GM19468 (cell line): ENCODE measurements at regions not wholly inside any gene's neighbourhood (a gene's known extent, or its start where the extent isn't known, plus 50 kb on each side); places are given as distances from the start of the nearest gene placed in this dataset.

Source experiments
- ATAC-seq: cut with Tn5 transposase; IDR thresholded peaks from one replicate; pipeline ENCODE4 v1.9.1; 2021; ENCODE audit warnings: mild to moderate bottlenecking, moderate library complexity, moderate number of reproducible peaks; ENCODE audit not compliant: unreplicated experiment; ENCODE audit errors: extremely low read depth

DNA sequence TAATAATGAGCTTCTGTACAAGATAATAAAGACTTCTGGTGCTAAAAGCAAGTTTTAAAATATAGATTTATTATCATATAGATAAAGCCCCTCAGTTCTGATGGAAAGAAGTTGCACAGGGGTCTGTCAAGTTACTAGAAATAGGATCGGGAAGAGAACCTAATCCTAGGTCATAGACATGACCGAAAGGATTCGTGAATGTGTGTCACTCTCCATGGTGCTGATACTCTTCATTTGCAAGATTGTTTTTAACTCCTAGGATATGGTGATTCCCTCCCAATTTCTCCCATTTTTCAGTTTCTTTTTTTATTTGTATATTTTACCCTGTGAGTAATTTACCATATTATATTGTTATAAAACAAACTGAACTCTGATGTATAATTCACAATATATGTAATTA is 58.9 kb upstream of the CTNNA2 start:
- no peak for ATAC-seq

DNA sequence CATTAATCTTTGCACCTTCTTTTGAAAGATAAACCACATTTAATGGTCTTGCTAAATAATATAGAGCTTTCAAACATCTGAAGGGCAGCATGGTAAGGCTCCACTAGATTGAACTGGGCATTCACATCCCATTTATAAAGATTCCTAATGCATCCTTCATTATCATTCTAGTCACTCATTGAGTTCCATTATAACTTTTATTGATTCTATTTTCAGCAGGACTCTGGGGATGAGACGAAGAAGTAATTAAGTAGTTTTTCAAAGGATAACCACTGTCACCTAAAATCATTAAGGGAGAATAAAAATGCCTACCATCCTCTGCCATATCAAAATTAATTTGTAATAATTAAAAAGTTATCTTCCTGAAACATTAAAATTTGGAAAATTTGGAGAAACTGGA is 60.2 kb upstream of the CTNNA2 start:
- ATAC-seq = no peak

DNA sequence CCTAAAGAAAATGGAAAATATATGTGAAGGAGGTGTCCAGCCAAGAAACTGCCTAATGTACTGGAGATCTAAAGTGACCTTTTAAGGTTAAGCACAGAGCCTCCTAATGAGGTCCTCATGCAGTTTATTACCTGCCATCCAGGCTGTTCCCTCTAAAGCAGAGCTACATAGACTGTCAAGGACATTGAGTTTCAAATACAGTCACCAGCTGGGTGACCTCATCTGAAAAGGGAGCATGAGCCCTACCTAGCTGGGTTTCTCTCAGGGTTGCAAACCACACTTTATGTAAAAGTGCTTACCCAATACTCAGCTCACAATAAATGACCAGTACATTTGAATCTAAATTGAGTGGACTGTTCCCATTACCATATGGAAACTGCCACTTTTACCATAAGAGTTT is 65.4 kb upstream of the CTNNA2 start:
- no peak for ATAC-seq

DNA sequence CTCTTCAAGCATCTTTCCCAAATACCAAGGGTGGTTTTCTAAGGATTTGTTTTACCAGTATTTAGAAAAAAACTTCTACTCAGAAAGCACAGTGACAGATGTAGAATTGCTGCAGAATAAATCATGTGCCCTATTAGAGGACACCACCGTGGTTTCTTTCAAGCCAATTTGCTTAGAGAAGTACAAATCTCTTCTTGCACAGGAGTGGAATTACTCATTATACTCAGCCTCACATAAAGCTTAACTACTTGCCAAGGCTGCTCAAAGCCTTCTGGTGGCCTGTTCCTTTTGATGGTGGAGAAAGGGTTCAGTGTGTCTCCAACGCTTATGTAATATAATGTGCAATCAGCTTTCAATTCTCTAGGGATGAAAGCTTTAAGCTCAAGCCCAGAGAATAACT is 66.5 kb upstream of the CTNNA2 start:
- ATAC-seq = no peak

- no peak for ATAC-seq
These were observed 75.2 kb upstream of the CTNNA2 start for GRCh38 chr2:79437433-79438267.

DNA sequence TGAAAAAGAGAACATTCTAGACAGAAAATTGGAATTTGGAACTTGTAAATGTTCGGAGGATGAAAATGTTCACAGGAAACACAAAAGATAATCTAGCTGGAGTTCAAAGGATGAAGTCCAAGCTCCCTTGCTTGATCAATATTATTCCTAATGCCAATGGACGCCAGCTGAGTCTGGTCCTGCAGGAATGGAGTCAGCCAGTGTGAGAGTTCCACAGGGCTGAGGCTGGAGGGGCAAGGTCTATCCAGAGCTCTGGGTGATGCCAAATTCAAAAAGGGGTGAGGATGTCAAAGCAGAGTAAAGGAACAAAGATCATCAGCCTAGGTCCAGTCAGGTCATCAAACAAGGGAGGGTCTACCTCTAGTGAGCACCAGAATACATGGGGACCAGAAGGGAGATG is 78.5 kb upstream of the CTNNA2 start:
- ATAC-seq = no peak

DNA sequence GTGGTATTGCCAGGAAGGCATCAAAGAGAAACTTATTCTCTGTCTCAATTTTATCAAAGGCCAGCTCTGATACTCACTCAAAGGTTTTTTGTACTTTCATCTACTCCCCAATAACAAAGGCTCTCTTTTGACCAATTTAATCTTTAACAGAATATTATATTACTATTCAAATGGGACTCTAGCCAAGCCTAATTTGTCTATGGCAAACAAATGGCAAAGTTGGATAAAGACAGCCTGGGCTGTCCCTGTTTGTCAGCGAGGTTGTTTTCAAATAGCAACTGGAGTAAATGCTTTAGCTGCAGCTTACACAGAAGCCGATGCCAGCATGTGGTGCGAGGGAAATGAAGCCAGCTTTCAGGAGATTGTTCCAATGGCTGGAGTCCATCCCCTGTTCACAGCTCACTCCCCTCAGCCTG is 80.1 kb upstream of the CTNNA2 start:
- no peak for ATAC-seq

GRCh38 chr2:79428745-79429144 is 84.1 kb upstream of the CTNNA2 start:
- ATAC-seq = no peak

DNA sequence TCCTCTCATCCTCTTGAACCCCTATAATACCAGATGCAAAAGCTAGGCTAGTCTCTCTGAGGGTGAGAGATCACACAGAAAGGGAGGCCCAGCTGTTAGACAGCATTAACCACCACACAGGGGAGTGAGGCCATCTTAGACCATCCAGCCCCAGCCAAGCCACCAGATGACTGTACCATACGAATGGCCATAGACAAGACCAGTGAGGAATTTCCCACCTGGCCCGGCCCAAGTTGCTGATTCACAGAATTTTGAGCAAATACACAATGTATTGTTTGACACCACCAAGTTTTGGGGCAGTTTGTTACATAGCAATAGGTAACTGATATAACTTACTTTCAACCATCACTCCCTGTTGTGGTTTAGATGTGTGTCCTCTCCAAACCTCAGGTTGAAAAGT is 98.2 kb upstream of the CTNNA2 start:
- no peak for ATAC-seq

- ATAC-seq = no peak
These were observed 118.4 kb upstream of the CTNNA2 start for GRCh38 chr2:79394485-79394859.

DNA sequence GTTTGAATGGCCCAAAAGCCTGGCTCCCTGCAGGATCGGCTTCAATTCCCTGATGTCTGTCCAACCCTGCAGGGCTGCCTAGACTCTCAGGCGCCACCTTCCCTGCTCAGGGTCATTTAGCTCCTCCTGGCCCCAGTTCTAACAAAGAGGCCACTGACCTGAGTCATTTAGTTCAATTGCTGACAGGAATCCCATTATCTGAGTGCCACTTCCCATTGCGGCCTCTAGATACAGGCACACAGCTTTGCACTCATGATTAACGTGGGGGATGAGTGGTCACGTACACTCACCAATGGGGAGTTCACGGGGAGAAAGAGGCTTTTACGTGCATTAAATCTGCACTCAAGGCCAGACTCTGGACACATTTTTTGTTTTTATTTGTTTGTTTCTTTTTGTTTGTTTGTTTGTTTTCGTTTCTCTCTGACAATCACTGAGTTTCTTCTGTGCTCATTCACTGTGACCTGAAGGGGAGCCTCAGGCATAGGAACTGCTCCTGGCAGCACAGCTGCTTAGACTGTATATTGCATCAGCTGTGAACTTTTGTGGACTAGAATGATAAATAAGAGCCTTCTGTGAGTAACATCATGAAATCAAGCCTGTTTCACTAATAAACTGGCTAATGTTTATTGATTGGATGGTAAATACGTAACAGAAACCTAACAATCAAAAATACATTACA is 118.9 kb upstream of the CTNNA2 start:
- ATAC-seq = no peak

DNA sequence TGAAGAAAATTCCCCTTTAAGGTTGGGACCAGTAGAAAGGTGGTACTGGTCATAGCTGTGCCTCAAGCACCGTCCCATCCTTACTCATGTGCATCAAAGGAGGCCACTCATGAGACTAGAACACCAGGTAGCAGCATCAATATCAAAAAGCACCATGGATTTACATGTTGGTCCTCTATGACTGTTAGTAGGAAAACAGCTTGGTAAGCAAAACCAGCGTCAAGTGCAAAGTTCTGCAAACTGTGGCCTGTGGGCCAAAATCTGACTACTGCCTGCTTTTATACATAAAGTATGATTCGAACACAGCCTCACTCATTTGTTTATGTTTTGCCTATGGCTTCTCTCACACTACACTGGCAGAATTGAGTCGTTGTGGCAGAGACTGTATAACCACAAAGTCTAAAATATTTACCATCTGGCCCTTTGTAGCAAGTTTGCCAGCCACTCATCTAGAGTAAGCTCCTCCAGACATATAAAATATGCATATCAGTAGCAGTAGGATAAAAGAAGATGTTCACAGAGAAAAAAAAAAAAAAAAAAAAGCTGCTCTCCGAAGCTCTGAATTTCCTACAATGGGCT is 119.7 kb upstream of the CTNNA2 start:
- no peak for ATAC-seq

- ATAC-seq = no peak
These were observed 123.4 kb upstream of the CTNNA2 start for GRCh38 chr2:79389481-79389880.

GRCh38 chr2:79388024-79388423 is 124.8 kb upstream of the CTNNA2 start:
- no peak for ATAC-seq

DNA sequence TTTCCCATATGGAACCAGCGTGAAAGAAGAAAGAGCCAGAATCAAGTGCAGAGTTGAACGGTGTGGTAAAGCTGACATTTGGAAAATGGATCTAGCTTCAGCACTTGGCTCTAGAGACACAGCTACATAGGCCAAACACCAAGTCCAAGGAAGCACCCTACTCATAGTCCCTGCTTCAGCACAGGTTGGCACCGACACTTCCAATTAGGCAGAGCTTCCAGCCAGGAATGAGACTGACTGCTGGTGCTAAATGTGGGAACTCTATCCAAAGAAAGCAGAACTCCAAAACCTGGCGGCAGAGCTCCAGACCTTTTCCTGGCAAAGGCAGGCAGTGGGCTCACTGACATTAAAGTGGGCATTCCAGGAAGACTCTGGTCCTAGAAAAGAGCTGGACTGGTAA is 125.4 kb upstream of the CTNNA2 start:
- ATAC-seq = no peak

- ATAC-seq = no peak
These were observed 129.2 kb upstream of the CTNNA2 start for GRCh38 chr2:79383681-79384080.

- ATAC-seq = no peak
These were observed 137.0 kb upstream of the CTNNA2 start for GRCh38 chr2:79375817-79376216.

DNA sequence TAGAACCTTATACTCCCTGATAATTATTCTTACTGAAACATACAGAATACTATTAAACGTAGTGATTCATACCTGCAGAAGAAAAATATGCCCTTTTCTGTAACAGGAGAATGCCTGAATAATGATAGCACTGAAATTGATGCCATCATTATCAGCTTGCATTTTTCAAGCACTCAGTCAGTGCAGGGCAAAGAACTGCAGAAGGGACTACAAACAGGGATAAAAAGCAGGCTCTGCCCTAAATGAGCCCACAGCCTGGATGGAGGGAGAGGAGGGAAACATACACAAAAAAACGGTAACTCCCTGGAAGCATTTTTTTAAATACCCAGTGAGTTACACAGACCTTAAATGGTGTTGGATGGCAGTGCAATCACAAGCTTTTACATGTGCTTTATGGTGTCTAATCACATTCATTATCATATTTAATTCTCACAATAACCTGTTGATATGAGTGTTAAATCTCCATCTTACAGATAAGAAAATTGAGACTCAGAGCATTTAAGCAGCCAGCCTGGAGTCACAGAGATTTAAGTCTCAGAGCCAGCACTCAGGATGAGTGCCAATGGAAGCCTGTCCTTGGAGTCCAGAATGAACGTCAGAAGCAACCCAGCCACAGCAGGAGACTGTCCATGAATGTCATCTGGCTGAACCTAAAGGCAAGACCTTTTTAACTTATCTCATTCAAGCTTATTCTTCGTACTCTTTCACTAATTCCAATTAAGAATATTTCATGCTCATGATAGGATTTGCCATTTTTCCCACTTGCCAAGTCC is 139.3 kb upstream of the CTNNA2 start:
- ATAC-seq = no peak

- no peak for ATAC-seq
These were observed 141.8 kb upstream of the CTNNA2 start for GRCh38 chr2:79370976-79371538.

- ATAC-seq = no peak
These were observed 143.7 kb upstream of the CTNNA2 start for GRCh38 chr2:79369127-79369526.
